HG03460 (cell line): ENCODE measurements at regions not wholly inside any gene's neighbourhood (a gene's known extent, or its start where the extent isn't known, plus 50 kb on each side); places are given as distances from the start of the nearest gene placed in this dataset.
"Not testable (repeated sequence)": the region's sequence is repeated elsewhere in the genome, so short reads cannot be mapped to it uniquely, and the experiment has no call there.

Experiments
- ATAC-seq: cut with Tn5 transposase; IDR thresholded peaks from one replicate; pipeline ENCODE4 v1.9.1; 2021; ENCODE audit not compliant: unreplicated experiment

- no peak for ATAC-seq
Measured at GRCh38 chr4:97140545-97140944, 1002.7 kb downstream of the STPG2 start.

- not testable (repeated sequence) for ATAC-seq
Measured at GRCh38 chr4:97141332-97141731, 1001.9 kb downstream of the STPG2 start.

- ATAC-seq, result no peak
Measured at GRCh38 chr4:97142410-97142809, 1000.9 kb downstream of the STPG2 start.

GRCh38 chr4:97142893-97143292 lies 1000.4 kb downstream of the STPG2 start:
- ATAC-seq, result no peak

- no peak for ATAC-seq
Measured at GRCh38 chr4:97144199-97144598, 999.1 kb downstream of the STPG2 start.

GRCh38 chr4:97150966-97151365 lies 992.3 kb downstream of the STPG2 start:
- ATAC-seq, result no peak

GRCh38 chr4:97152149-97152548 lies 991.1 kb downstream of the STPG2 start:
- ATAC-seq, result no peak

GRCh38 chr4:97153042-97153441 lies 990.2 kb downstream of the STPG2 start:
- ATAC-seq, result no peak

- ATAC-seq, result no peak
Measured at GRCh38 chr4:97159625-97160024, 983.7 kb downstream of the STPG2 start.

- ATAC-seq, result no peak
Measured at GRCh38 chr4:97185233-97185632, 958.0 kb downstream of the STPG2 start.

GRCh38 chr4:97197106-97197505 lies 946.2 kb downstream of the STPG2 start:
- no peak for ATAC-seq

GRCh38 chr4:97208749-97209148 lies 934.5 kb downstream of the STPG2 start:
- ATAC-seq, result no peak

GRCh38 chr4:97215409-97215941 lies 927.8 kb downstream of the STPG2 start:
- no peak for ATAC-seq

GRCh38 chr4:97216046-97216445 lies 927.2 kb downstream of the STPG2 start:
- no peak for ATAC-seq

GRCh38 chr4:97235521-97235920 lies 907.8 kb downstream of the STPG2 start:
- no peak for ATAC-seq

GRCh38 chr4:97238956-97239666 lies 904.2 kb downstream of the STPG2 start:
- no peak for ATAC-seq

GRCh38 chr4:97239667-97239997 lies 903.6 kb downstream of the STPG2 start:
- ATAC-seq, result no peak

- ATAC-seq, result no peak
Measured at GRCh38 chr4:97252615-97253154, 890.6 kb downstream of the STPG2 start.

GRCh38 chr4:97262769-97263168 lies 880.5 kb downstream of the STPG2 start:
- no peak for ATAC-seq

- no peak for ATAC-seq
Measured at GRCh38 chr4:97270051-97270450, 873.2 kb downstream of the STPG2 start.

- ATAC-seq, result no peak
Measured at GRCh38 chr4:97279391-97279790, 863.9 kb downstream of the STPG2 start.

- ATAC-seq, result no peak
Measured at GRCh38 chr4:97300561-97300960, 842.7 kb downstream of the STPG2 start.

- no peak for ATAC-seq
Measured at GRCh38 chr4:97305351-97305750, 837.9 kb downstream of the STPG2 start.
